ENCODE measurements at regions not wholly inside any gene's neighbourhood (a gene's known extent, or its start where the extent isn't known, plus 50 kb on each side); places are given as distances from the start of the nearest gene placed in this dataset.

GRCh38 chr3:6622260-6622659 lies 238.7 kb upstream of the GRM7 start:
- no peaks in the 10 kb centered on the region for H3K9me3 ChIP-seq (ENCODE audit: control insufficient read depth in 2 of 3, low read length in 3 of 3)
- H3K4me1 ChIP-seq (ENCODE audit: control insufficient read depth in 2 of 2, insufficient read depth in 2 of 2, low read length in 2 of 2), result no peaks in the 10 kb centered on the region
- H3K27ac Mint-ChIP-seq, result no peak overlapping the region
- ChIA-PET CTCF (no interaction called here), POLR2A (no interaction called here)
- intact Hi-C loops (cut with micrococcal nuclease), result no loop called here
- no peak overlapping the region for H3K27ac ChIP-seq (ENCODE audit: low read depth, low read length)
- no peaks in the 10 kb centered on the region for H3K27me3 Mint-ChIP-seq
- no peaks in the 10 kb centered on the region for H3K27me3 ChIP-seq (ENCODE audit: control insufficient read depth in 2 of 2, insufficient read depth in 2 of 2, low read length in 2 of 2)
- no peak overlapping the region for H3K4me3 Mint-ChIP-seq
- H3K36me3 Mint-ChIP-seq, result no peaks in the 10 kb centered on the region
- no peaks in the 10 kb centered on the region for H3K36me3 ChIP-seq (ENCODE audit: control insufficient read depth in 2 of 3, insufficient read depth in 3 of 3, low read length in 3 of 3)
- ATAC-seq (no peak), DNase-seq (no peak)
- H3K4me3 ChIP-seq (ENCODE audit: low read length), result no peak overlapping the region
- peaks cover 0 to 11% (median 5%) of the 10 kb centered on the region in 11 donors for H3K9me3 Mint-ChIP-seq
- H3K4me1 Mint-ChIP-seq, result no peaks in the 10 kb centered on the region

- H3K36me3 ChIP-seq (ENCODE audit: control insufficient read depth in 2 of 3, insufficient read depth in 3 of 3, low read length in 3 of 3), result no peaks in the 10 kb centered on the region
- no peak overlapping the region for H3K27ac Mint-ChIP-seq
- H3K9me3 Mint-ChIP-seq, result peaks cover 0 to 13% (median 5%) of the 10 kb centered on the region in 11 donors
- no peaks in the 10 kb centered on the region for H3K27me3 ChIP-seq (ENCODE audit: control insufficient read depth in 2 of 2, insufficient read depth in 2 of 2, low read length in 2 of 2)
- intact Hi-C loops (cut with micrococcal nuclease), result no loop called here
- no peaks in the 10 kb centered on the region for H3K4me1 Mint-ChIP-seq
- H3K4me3 ChIP-seq (ENCODE audit: low read length), result no peak overlapping the region
- ATAC-seq (no peak), DNase-seq (no peak)
- H3K36me3 Mint-ChIP-seq, result no peaks in the 10 kb centered on the region
- no peaks in the 10 kb centered on the region for H3K9me3 ChIP-seq (ENCODE audit: control insufficient read depth in 2 of 3, low read length in 3 of 3)
- ChIA-PET POLR2A (no interaction called here), CTCF (no interaction called here)
- no peaks in the 10 kb centered on the region for H3K27me3 Mint-ChIP-seq
- no peak overlapping the region for H3K27ac ChIP-seq (ENCODE audit: low read depth, low read length)
- H3K4me1 ChIP-seq (ENCODE audit: control insufficient read depth in 2 of 2, insufficient read depth in 2 of 2, low read length in 2 of 2), result no peaks in the 10 kb centered on the region
- no peak overlapping the region for H3K4me3 Mint-ChIP-seq
Measured at GRCh38 chr3:6622712-6623111, 238.2 kb upstream of the GRM7 start.

- Mint-ChIP-seq H3K27ac (no peak overlapping the region), H3K9me3 (peaks cover 0 to 14% (median 2%) of the 10 kb centered on the region in 11 donors), H3K27me3 (no peaks in the 10 kb centered on the region), H3K4me3 (no peak overlapping the region), H3K4me1 (no peaks in the 10 kb centered on the region), H3K36me3 (no peaks in the 10 kb centered on the region)
- Histone ChIP-seq H3K4me3 (ENCODE audit: low read length) (no peak overlapping the region), H3K4me1 (ENCODE audit: control insufficient read depth in 2 of 2, insufficient read depth in 2 of 2, low read length in 2 of 2) (no peaks in the 10 kb centered on the region), H3K36me3 (ENCODE audit: control insufficient read depth in 2 of 3, insufficient read depth in 3 of 3, low read length in 3 of 3) (no peaks in the 10 kb centered on the region), H3K27ac (ENCODE audit: low read depth, low read length) (no peak overlapping the region), H3K9me3 (ENCODE audit: control insufficient read depth in 2 of 3, low read length in 3 of 3) (no peaks in the 10 kb centered on the region), H3K27me3 (ENCODE audit: control insufficient read depth in 2 of 2, insufficient read depth in 2 of 2, low read length in 2 of 2) (no peaks in the 10 kb centered on the region)
- intact Hi-C loops (cut with micrococcal nuclease), result no loop called here
- ChIA-PET POLR2A (no interaction called here), CTCF (no interaction called here)
- ATAC-seq (no peak), DNase-seq (no peak)
Measured at GRCh38 chr3:6631376-6631775, 229.5 kb upstream of the GRM7 start.

- DNase-seq (no peak), ATAC-seq (no peak)
- H3K27me3 ChIP-seq (ENCODE audit: control insufficient read depth in 2 of 2, insufficient read depth in 2 of 2, low read length in 2 of 2), result no peaks in the 10 kb centered on the region
- H3K9me3 Mint-ChIP-seq, result peaks cover 0 to 24% (median 5%) of the 10 kb centered on the region in 11 donors
- no peak overlapping the region for H3K27ac ChIP-seq (ENCODE audit: low read depth, low read length)
- intact Hi-C loops (cut with micrococcal nuclease), result no loop called here
- no peak overlapping the region for H3K4me3 ChIP-seq (ENCODE audit: low read length)
- H3K27me3 Mint-ChIP-seq, result no peaks in the 10 kb centered on the region
- H3K4me1 Mint-ChIP-seq, result no peaks in the 10 kb centered on the region
- POLR2A ChIA-PET, result no interaction called here
- no peaks in the 10 kb centered on the region for H3K36me3 ChIP-seq (ENCODE audit: control insufficient read depth in 2 of 3, insufficient read depth in 3 of 3, low read length in 3 of 3)
- CTCF ChIA-PET, result no interaction called here
- H3K36me3 Mint-ChIP-seq, result no peaks in the 10 kb centered on the region
- H3K27ac Mint-ChIP-seq, result no peak overlapping the region
- no peaks in the 10 kb centered on the region for H3K4me1 ChIP-seq (ENCODE audit: control insufficient read depth in 2 of 2, insufficient read depth in 2 of 2, low read length in 2 of 2)
- no peak overlapping the region for H3K4me3 Mint-ChIP-seq
- peaks cover 0 to 4% (median 0%) of the 10 kb centered on the region in 3 experiments for H3K9me3 ChIP-seq (ENCODE audit: control insufficient read depth in 2 of 3, low read length in 3 of 3)
Measured at GRCh38 chr3:6640907-6641306, 220.0 kb upstream of the GRM7 start.

DNA sequence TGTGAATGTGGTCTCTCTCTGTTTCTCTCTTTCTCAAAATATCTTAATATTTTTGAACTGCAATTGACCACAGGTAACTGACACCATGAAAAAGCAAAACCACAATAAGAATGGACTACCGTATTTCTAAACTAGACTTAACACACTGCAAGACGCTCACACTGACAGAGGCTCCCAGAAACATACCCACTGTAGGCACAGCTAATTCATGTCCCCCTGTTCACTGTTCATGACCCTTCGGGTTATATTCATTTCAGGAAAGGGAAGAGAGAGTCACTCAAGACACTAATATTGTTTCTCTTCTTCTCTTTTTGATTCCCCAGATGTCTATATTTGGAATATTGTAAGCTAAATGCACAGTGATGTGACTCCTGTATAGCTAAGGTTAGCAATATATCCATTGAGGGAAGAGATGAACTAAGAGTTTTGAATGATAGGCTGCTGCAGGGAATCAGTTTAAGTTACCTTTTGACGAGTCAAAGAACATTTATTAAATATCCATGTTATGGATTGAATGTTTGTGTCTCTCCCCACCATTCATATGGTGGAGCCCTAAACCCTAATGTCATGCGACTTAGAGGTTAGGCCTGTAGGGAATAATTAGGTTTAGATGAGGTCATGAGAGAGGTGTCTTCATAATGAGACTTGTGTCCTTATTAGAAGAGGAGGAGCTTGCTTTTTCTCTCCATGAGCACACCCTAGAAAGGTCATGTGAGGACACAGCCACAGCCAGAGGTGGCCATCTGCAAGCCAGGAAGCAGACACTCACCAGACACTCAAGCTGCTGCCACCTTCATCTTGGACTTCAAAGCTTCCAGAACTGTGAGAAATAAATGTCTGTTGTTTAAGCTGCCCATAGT lies 216.6 kb upstream of the GRM7 start:
- no peak for DNase-seq
- H3K4me3 ChIP-seq (ENCODE audit: low read length), result no peak overlapping the region
- H3K27ac ChIP-seq (ENCODE audit: low read depth, low read length), result no peak overlapping the region
- Mint-ChIP-seq H3K4me1 (no peaks in the 10 kb centered on the region), H3K4me3 (no peak overlapping the region), H3K9me3 (peaks cover 0 to 15% (median 2%) of the 10 kb centered on the region in 11 donors), H3K36me3 (no peaks in the 10 kb centered on the region), H3K27ac (no peak overlapping the region), H3K27me3 (no peaks in the 10 kb centered on the region)
- intact Hi-C loops (cut with micrococcal nuclease), result no loop called here
- ChIA-PET POLR2A (no interaction called here), CTCF (no interaction called here)
- no peak for ATAC-seq
- no peaks in the 10 kb centered on the region for H3K36me3 ChIP-seq (ENCODE audit: control insufficient read depth in 2 of 3, insufficient read depth in 3 of 3, low read length in 3 of 3)
- H3K27me3 ChIP-seq (ENCODE audit: control insufficient read depth in 2 of 2, insufficient read depth in 2 of 2, low read length in 2 of 2), result no peaks in the 10 kb centered on the region
- no peaks in the 10 kb centered on the region for H3K4me1 ChIP-seq (ENCODE audit: control insufficient read depth in 2 of 2, insufficient read depth in 2 of 2, low read length in 2 of 2)
- H3K9me3 ChIP-seq (ENCODE audit: control insufficient read depth in 2 of 3, low read length in 3 of 3), result peaks cover 0 to 4% (median 0%) of the 10 kb centered on the region in 3 experiments

DNA sequence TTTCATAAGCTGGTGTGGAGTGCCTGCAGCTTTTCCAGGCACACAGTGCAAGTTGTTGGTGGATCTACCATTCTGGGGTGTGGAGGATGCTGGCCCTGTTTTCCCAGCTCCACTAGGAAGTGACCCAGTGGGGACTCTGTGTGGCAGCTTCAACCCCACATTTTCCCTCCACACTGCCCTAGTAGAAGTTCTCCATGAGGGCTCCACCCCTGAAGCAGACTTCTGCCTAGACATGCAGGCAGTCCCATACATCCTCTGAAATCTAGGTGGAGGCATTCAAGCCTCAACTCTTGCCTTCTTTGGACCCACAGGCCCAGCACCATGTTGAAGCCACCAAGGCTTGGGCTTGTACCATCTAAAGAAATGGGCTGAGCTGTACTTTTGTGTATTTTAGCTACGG lies 206.2 kb upstream of the GRM7 start:
- H3K27me3 Mint-ChIP-seq, result no peaks in the 10 kb centered on the region
- H3K4me1 ChIP-seq (ENCODE audit: control insufficient read depth in 2 of 2, insufficient read depth in 2 of 2, low read length in 2 of 2), result no peaks in the 10 kb centered on the region
- intact Hi-C loops (cut with micrococcal nuclease), result no loop called here
- H3K36me3 ChIP-seq (ENCODE audit: control insufficient read depth in 2 of 3, insufficient read depth in 3 of 3, low read length in 3 of 3), result no peaks in the 10 kb centered on the region
- no peaks in the 10 kb centered on the region for H3K4me1 Mint-ChIP-seq
- ChIA-PET POLR2A (no interaction called here), CTCF (no interaction called here)
- ATAC-seq, result no peak
- peaks cover 0 to 4% (median 0%) of the 10 kb centered on the region in 3 experiments for H3K9me3 ChIP-seq (ENCODE audit: control insufficient read depth in 2 of 3, low read length in 3 of 3)
- no peaks in the 10 kb centered on the region for H3K27me3 ChIP-seq (ENCODE audit: control insufficient read depth in 2 of 2, insufficient read depth in 2 of 2, low read length in 2 of 2)
- no peak overlapping the region for H3K27ac Mint-ChIP-seq
- H3K36me3 Mint-ChIP-seq, result peaks cover 0 to 4% (median 0%) of the 10 kb centered on the region in 5 donors
- no peak overlapping the region for H3K27ac ChIP-seq (ENCODE audit: low read depth, low read length)
- peaks cover 13 to 52% (median 22%) of the 10 kb centered on the region in 11 donors for H3K9me3 Mint-ChIP-seq
- no peak overlapping the region for H3K4me3 ChIP-seq (ENCODE audit: low read length)
- no peak overlapping the region for H3K4me3 Mint-ChIP-seq
- DNase-seq, result no peak

DNA sequence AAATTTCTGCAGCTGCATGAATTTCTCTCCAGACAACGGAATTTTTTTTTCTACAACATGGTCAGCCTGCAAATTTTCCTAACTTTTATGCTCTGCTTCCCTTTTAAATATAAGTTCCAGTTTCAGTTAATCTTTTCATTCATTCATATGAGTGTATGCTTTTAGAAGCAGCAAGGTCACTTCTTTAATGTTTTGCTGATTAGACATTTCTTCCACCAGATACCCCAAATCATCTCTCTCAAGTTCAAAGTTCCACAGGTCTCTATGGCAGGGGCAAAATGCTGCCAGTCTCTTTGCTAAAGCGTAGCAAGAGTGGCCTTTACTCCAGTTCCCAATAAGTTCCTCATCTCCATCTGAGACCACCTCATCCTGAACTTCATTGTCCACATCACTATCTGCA lies 205.6 kb upstream of the GRM7 start:
- POLR2A ChIA-PET, result no interaction called here
- Mint-ChIP-seq H3K4me3 (no peak overlapping the region), H3K27ac (no peak overlapping the region), H3K27me3 (no peaks in the 10 kb centered on the region), H3K4me1 (no peaks in the 10 kb centered on the region), H3K36me3 (peaks cover 0 to 4% (median 0%) of the 10 kb centered on the region in 5 donors), H3K9me3 (peaks cover 13 to 52% (median 22%) of the 10 kb centered on the region in 11 donors)
- Histone ChIP-seq H3K27me3 (ENCODE audit: control insufficient read depth in 2 of 2, insufficient read depth in 2 of 2, low read length in 2 of 2) (no peaks in the 10 kb centered on the region), H3K9me3 (ENCODE audit: control insufficient read depth in 2 of 3, low read length in 3 of 3) (peaks cover 0 to 4% (median 0%) of the 10 kb centered on the region in 3 experiments), H3K4me1 (ENCODE audit: control insufficient read depth in 2 of 2, insufficient read depth in 2 of 2, low read length in 2 of 2) (no peaks in the 10 kb centered on the region), H3K4me3 (ENCODE audit: low read length) (no peak overlapping the region), H3K27ac (ENCODE audit: low read depth, low read length) (no peak overlapping the region), H3K36me3 (ENCODE audit: control insufficient read depth in 2 of 3, insufficient read depth in 3 of 3, low read length in 3 of 3) (no peaks in the 10 kb centered on the region)
- intact Hi-C loops (cut with micrococcal nuclease), result no loop called here
- no peak for ATAC-seq
- CTCF ChIA-PET, result no interaction called here
- no peak for DNase-seq

All from naive thymus-derived CD4-positive, alpha-beta T cell (primary cell).